ENCODE measurements at regions not wholly inside any gene's neighbourhood (a gene's known extent, or its start where the extent isn't known, plus 50 kb on each side); places are given as distances from the start of the nearest gene placed in this dataset.

- ChIA-PET CTCF (no interaction called here), POLR2A (no interaction called here)
- Mint-ChIP-seq H3K4me1 (peaks cover 4% of the 10 kb centered on the region; the same call in 1 of the 2 replicates), H3K27me3 (ENCODE audit: low read depth) (no peaks in the 10 kb centered on the region), H3K9me3 (no peaks in the 10 kb centered on the region), H3K27ac (no peak overlapping the region), H3K36me3 (no peaks in the 10 kb centered on the region), H3K4me3 (no peak overlapping the region)
- no peak for DNase-seq (ENCODE audit: low spot score)
- ATAC-seq = no peak
- TF ChIP-seq EMX1 (CRISPR knock-in tag; IDR thresholded peaks at IDR 0.05) (no peak), ZSCAN18 (CRISPR knock-in tag; IDR thresholded peaks at IDR 0.05) (no peak), RELA (CRISPR knock-in tag; IDR thresholded peaks at IDR 0.05; ENCODE audit: borderline replicate concordance) (no peak), CDX4 (CRISPR knock-in tag; IDR thresholded peaks at IDR 0.05; ENCODE audit: borderline replicate concordance) (no peak), SMAD3 (CRISPR knock-in tag; IDR thresholded peaks at IDR 0.05; ENCODE audit: borderline replicate concordance) (no peak), FOXP1 (CRISPR knock-in tag; IDR thresholded peaks at IDR 0.05; ENCODE audit: borderline replicate concordance) (no peak), ZNF317 (CRISPR knock-in tag; IDR thresholded peaks at IDR 0.05; ENCODE audit: borderline replicate concordance, low read depth) (no peak), FOXJ3 (CRISPR knock-in tag; IDR thresholded peaks at IDR 0.05; ENCODE audit: borderline replicate concordance) (no peak)
Observed at GRCh38 chr2:176699098-176699497, 429.9 kb downstream of the MTX2 start.

- POLR2A ChIA-PET = no interaction called here
Observed at GRCh38 chr2:176699644-176700043, 430.4 kb downstream of the MTX2 start.

GRCh38 chr2:176702131-176702530 lies 432.9 kb downstream of the MTX2 start:
- ChIA-PET CTCF (interaction anchor here (0.9 to 2.2 kb wide), 3 partner anchors 48 to 447 kb away, joined by 3 to 12 read pairs (median 6); no protein-coding TSS in a partner anchor), POLR2A (no interaction called here)
- H3K4me1 Mint-ChIP-seq = peaks cover 4% of the 10 kb centered on the region; the same call in 1 of the 2 replicates
- H3K36me3 Mint-ChIP-seq = no peaks in the 10 kb centered on the region
- DNase-seq (ENCODE audit: low spot score) (no peak), ATAC-seq (no peak)
- no peak for TF ChIP-seq FOXP4 (CRISPR knock-in tag; IDR thresholded peaks at IDR 0.05)
- TF ChIP-seq JAZF1 (CRISPR knock-in tag; IDR thresholded peaks at IDR 0.05) = no peak
- TF ChIP-seq MXD4 (CRISPR knock-in tag; IDR thresholded peaks at IDR 0.05; ENCODE audit: borderline replicate concordance) = no peak
- no peak for TF ChIP-seq GTF2I (CRISPR knock-in tag; conservative IDR thresholded peaks at IDR 0.05)
- no peak for TF ChIP-seq ELF4 (CRISPR knock-in tag; IDR thresholded peaks at IDR 0.05; ENCODE audit: low read depth)
- H3K9me3 Mint-ChIP-seq = no peaks in the 10 kb centered on the region
- H3K27ac Mint-ChIP-seq = no peak overlapping the region
- H3K27me3 Mint-ChIP-seq (ENCODE audit: low read depth) = no peaks in the 10 kb centered on the region
- no peak overlapping the region for H3K4me3 Mint-ChIP-seq

More at GRCh38 chr2:176699644-176700043, 430.4 kb downstream of the MTX2 start:
- H3K9me3 Mint-ChIP-seq = no peaks in the 10 kb centered on the region
- CTCF ChIA-PET = interaction anchor here (0.8 to 1.2 kb wide), 3 partner anchors 11 to 448 kb away, joined by 3 read pairs; no protein-coding TSS in a partner anchor
- no peak overlapping the region for H3K4me3 Mint-ChIP-seq
- TF ChIP-seq SP1 (CRISPR knock-in tag; conservative IDR thresholded peaks at IDR 0.05) = no peak
- no peak overlapping the region for H3K27ac Mint-ChIP-seq
- H3K27me3 Mint-ChIP-seq (ENCODE audit: low read depth) = no peaks in the 10 kb centered on the region
- H3K36me3 Mint-ChIP-seq = no peaks in the 10 kb centered on the region
- ATAC-seq = no peak
- peaks cover 4% of the 10 kb centered on the region; the same call in 1 of the 2 replicates for H3K4me1 Mint-ChIP-seq
- DNase-seq (ENCODE audit: low spot score) = no peak

GRCh38 chr2:176704282-176704858 lies 435.1 kb downstream of the MTX2 start:
- DNase-seq (ENCODE audit: low spot score) (no peak), ATAC-seq (no peak)
- no peaks in the 10 kb centered on the region for H3K9me3 Mint-ChIP-seq
- POLR2A ChIA-PET = no interaction called here
- no peaks in the 10 kb centered on the region for H3K27me3 Mint-ChIP-seq (ENCODE audit: low read depth)
- H3K27ac Mint-ChIP-seq = no peak overlapping the region
- CTCF ChIA-PET = interaction anchor here (1.0 kb wide), 2 partner anchors 50 to 110 kb away, joined by 3 to 5 read pairs; no protein-coding TSS in a partner anchor
- no peak overlapping the region for H3K4me3 Mint-ChIP-seq
- no peaks in the 10 kb centered on the region for H3K36me3 Mint-ChIP-seq
- peaks cover 4% of the 10 kb centered on the region; the same call in 1 of the 2 replicates for H3K4me1 Mint-ChIP-seq
- TF ChIP-seq TCF7 (CRISPR knock-in tag; IDR thresholded peaks at IDR 0.05; ENCODE audit: low read depth) = no peak
- no peak for TF ChIP-seq ETV6 (CRISPR knock-in tag; IDR thresholded peaks at IDR 0.05)
- TF ChIP-seq ELF4 (CRISPR knock-in tag; IDR thresholded peaks at IDR 0.05; ENCODE audit: low read depth) = no peak
- TF ChIP-seq ZSCAN18 (CRISPR knock-in tag; IDR thresholded peaks at IDR 0.05) = no peak
- TF ChIP-seq NFE2L1 (CRISPR knock-in tag; IDR thresholded peaks at IDR 0.05) = no peak
- no peak for TF ChIP-seq NFATC4 (CRISPR knock-in tag; IDR thresholded peaks at IDR 0.05)
- no peak for TF ChIP-seq CDX4 (CRISPR knock-in tag; IDR thresholded peaks at IDR 0.05; ENCODE audit: borderline replicate concordance)
- TF ChIP-seq IRF1 (CRISPR knock-in tag; IDR thresholded peaks at IDR 0.05) = no peak
- TF ChIP-seq TP53 (CRISPR knock-in tag; IDR thresholded peaks at IDR 0.05) = no peak
- no peak for TF ChIP-seq GTF2I (CRISPR knock-in tag; conservative IDR thresholded peaks at IDR 0.05)

Measured in WTC11 (cell line).